DND-41 (cell line): ENCODE measurements at regions not wholly inside any gene's neighbourhood (a gene's known extent, or its start where the extent isn't known, plus 50 kb on each side); places are given as distances from the start of the nearest gene placed in this dataset.
"Not testable (repeated sequence)": the region's sequence is repeated elsewhere in the genome, so short reads cannot be mapped to it uniquely, and the experiment has no call there.

Experiments used
- ATAC-seq: fragments of 200-7000 bp; cut with Tn5 transposase; 3 replicates; pipeline ENCODE4 v1.9.1; 2021; ENCODE audit warnings: low read depth; ENCODE audit not compliant: insufficient read depth
- DNase-seq: peaks from one replicate; pipeline ENCODE4 v3.0.0-alpha.2; 2020
- H2AFZ ChIP-seq: 2 replicates; pipeline ENCODE4 v1.6.0; 2012; ENCODE audit warnings: low read depth, low read length
- H3K27ac ChIP-seq: 2 replicates; pipeline ENCODE4 v1.5.1; 2012; ENCODE audit warnings: low read length, inconsistent platforms
- H3K27me3 ChIP-seq: fragments of 200-600 bp; sonication (generic); 2 replicates; pipeline ENCODE4 v1.6.0; 2012; ENCODE audit warnings: low read length, mild to moderate bottlenecking, inconsistent platforms; ENCODE audit not compliant: insufficient read depth, poor library complexity
- H3K36me3 ChIP-seq: 2 replicates; pipeline ENCODE4 v1.5.1; 2012; ENCODE audit warnings: low read length, inconsistent platforms; ENCODE audit not compliant: insufficient read depth
- H3K4me1 ChIP-seq: 2 replicates; pipeline ENCODE4 v1.5.1; 2012; ENCODE audit warnings: mild to moderate bottlenecking, low read length; ENCODE audit not compliant: insufficient read depth
- H3K4me2 ChIP-seq: 2 replicates; pipeline ENCODE4 v1.6.0; 2012; ENCODE audit warnings: mild to moderate bottlenecking, moderate library complexity, low read length, inconsistent platforms; ENCODE audit not compliant: insufficient read depth
- H3K4me3 ChIP-seq, 2 experiments: fragments of 200-600 bp in 1 of 2; shearing (Covaris generic) in 1 of 2; 2 replicates each; pipeline ENCODE4 v1.5.1; 2012 to 2016; ENCODE audit warnings: inconsistent platforms in 2 of 2, low read length in 2 of 2, mild to moderate bottlenecking in 2 of 2, low read depth in 1 of 2, moderate library complexity in 1 of 2
- H3K79me2 ChIP-seq: 2 replicates; pipeline ENCODE4 v1.6.0; 2012; ENCODE audit warnings: low read length, inconsistent platforms; ENCODE audit not compliant: insufficient read depth
- H3K9ac ChIP-seq: 2 replicates; pipeline ENCODE4 v1.6.0; 2012; ENCODE audit warnings: low read depth, mild to moderate bottlenecking, inconsistent platforms, low read length, moderate library complexity
- H3K9me3 ChIP-seq: 2 replicates; pipeline ENCODE4 v1.5.1; 2012; ENCODE audit warnings: low read length, moderate library complexity, mild to moderate bottlenecking, inconsistent platforms; ENCODE audit not compliant: insufficient read depth, severe bottlenecking
- H4K20me1 ChIP-seq: 2 replicates; pipeline ENCODE4 v1.6.0; 2012; ENCODE audit warnings: low read length; ENCODE audit not compliant: insufficient read depth
- CTCF ChIP-seq: IDR thresholded peaks from 2 replicates; pipeline ENCODE4 v1.5.1; 2012; ENCODE audit warnings: borderline replicate concordance, low read length, moderate library complexity, mild to moderate bottlenecking; ENCODE audit not compliant: poor library complexity, severe bottlenecking; ENCODE audit errors: extremely low read depth
- EZH2 ChIP-seq: IDR thresholded peaks from 3 replicates; pipeline ENCODE4 v1.6.1; 2012; ENCODE audit warnings: borderline replicate concordance, low read depth, mild to moderate bottlenecking, moderate library complexity, low read length, inconsistent platforms; ENCODE audit not compliant: severe bottlenecking

GRCh38 chr1:224052772-224053171 lies 61.1 kb upstream of the FBXO28 start:
- Histone ChIP-seq H2AFZ (no peak overlapping the region), H4K20me1 (no peaks in the 10 kb centered on the region), H3K4me2 (no peak overlapping the region), H3K27me3 (peaks cover 5% of the 10 kb centered on the region), H3K36me3 (no peaks in the 10 kb centered on the region), H3K4me3 (no peak overlapping the region), H3K9ac (no peak overlapping the region), H3K4me1 (no peaks in the 10 kb centered on the region), H3K79me2 (no peaks in the 10 kb centered on the region), H3K27ac (no peak overlapping the region), H3K9me3 (no peaks in the 10 kb centered on the region)
- ATAC-seq (no peak), DNase-seq (no peak)
- no peak for TF ChIP-seq EZH2
- no peak for TF ChIP-seq CTCF

- not testable (repeated sequence) for DNase-seq, H3K9me3 ChIP-seq, H2AFZ ChIP-seq, H3K4me1 ChIP-seq, H3K27ac ChIP-seq, H3K9ac ChIP-seq, H3K4me2 ChIP-seq, ATAC-seq, H3K36me3 ChIP-seq, H3K4me3 ChIP-seq, H3K79me2 ChIP-seq, H3K27me3 ChIP-seq, H4K20me1 ChIP-seq
Observed at GRCh38 chr1:224051782-224052181, 62.1 kb upstream of the FBXO28 start.

GRCh38 chr1:224051086-224051406 lies 62.9 kb upstream of the FBXO28 start:
- Histone ChIP-seq H3K9ac (no peak overlapping the region), H3K27ac (no peak overlapping the region), H3K27me3 (peaks cover 5% of the 10 kb centered on the region), H3K36me3 (no peaks in the 10 kb centered on the region), H3K9me3 (no peaks in the 10 kb centered on the region), H3K4me1 (no peaks in the 10 kb centered on the region), H3K4me3 (no peak overlapping the region), H4K20me1 (no peaks in the 10 kb centered on the region), H3K79me2 (no peaks in the 10 kb centered on the region), H3K4me2 (no peak overlapping the region), H2AFZ (no peak overlapping the region)
- DNase-seq (no peak), ATAC-seq (no peak)
- TF ChIP-seq EZH2 (no peak), CTCF (no peak)

- H3K27ac ChIP-seq, result no peak overlapping the region
- H3K4me1 ChIP-seq, result no peaks in the 10 kb centered on the region
- no peaks in the 10 kb centered on the region for H3K36me3 ChIP-seq
- H3K4me2 ChIP-seq, result no peak overlapping the region
- no peaks in the 10 kb centered on the region for H3K9me3 ChIP-seq
- H3K27me3 ChIP-seq, result peaks cover 7% of the 10 kb centered on the region
- no peak overlapping the region for H3K4me3 ChIP-seq
- ATAC-seq (no peak), DNase-seq (no peak)
- no peaks in the 10 kb centered on the region for H3K79me2 ChIP-seq
- H4K20me1 ChIP-seq, result no peaks in the 10 kb centered on the region
- no peak overlapping the region for H3K9ac ChIP-seq
- TF ChIP-seq CTCF (no peak), EZH2 (no peak)
- no peak overlapping the region for H2AFZ ChIP-seq
Observed at GRCh38 chr1:224047538-224047937, 66.4 kb upstream of the FBXO28 start.
